ENCODE measurements at regions not wholly inside any gene's neighbourhood (a gene's known extent, or its start where the extent isn't known, plus 50 kb on each side); places are given as distances from the start of the nearest gene placed in this dataset.

- DNase-seq (ENCODE audit: low read depth), result no peak
- TF ChIP-seq CTCF (IDR thresholded peaks at IDR 0.05; ENCODE audit: low read depth, low read length), result no peak
- no peak for TF ChIP-seq POLR2A (IDR thresholded peaks at IDR 0.05; ENCODE audit: extremely low read depth, insufficient read length)
- TF ChIP-seq MAX (IDR thresholded peaks at IDR 0.05; ENCODE audit: low read depth, low read length), result no peak
- TF ChIP-seq MYC (IDR thresholded peaks at IDR 0.05; ENCODE audit: low read depth, low read length), result no peak
- H3K4me3 ChIP-seq (ENCODE audit: low read depth, low read length), result no peak overlapping the region
These were observed 254.6 kb downstream of the BRINP1 start for GRCh38 chr9:119114681-119115080.
